Liver (tissue), 8 donors: ENCODE measurements at regions not wholly inside any gene's neighbourhood (a gene's known extent, or its start where the extent isn't known, plus 50 kb on each side); places are given as distances from the start of the nearest gene placed in this dataset.

Source experiments
- DNase-seq: peaks from one replicate; pipeline ENCODE4 v3.0.0-alpha.2; 2017; ENCODE audit warnings: low spot score
- H3K27ac ChIP-seq, 2 donors: one replicate each; pipeline ENCODE4 v1.7.0; 2013; ENCODE audit warnings: inconsistent platforms in 2 of 2, low read length in 2 of 2, control low read depth in 1 of 2, low read depth in 1 of 2, mild to moderate bottlenecking in 1 of 2
- H3K27me3 ChIP-seq, 4 donors: one replicate each; pipeline versions ENCODE4 v1.6.1 to v1.7.0; 2013; ENCODE audit warnings: low read length in 3 of 4, inconsistent platforms in 1 of 4, mild to moderate bottlenecking in 1 of 4, moderate library complexity in 1 of 4; ENCODE audit not compliant: control insufficient read depth in 4 of 4, insufficient read depth in 4 of 4
- H3K36me3 ChIP-seq, 4 donors: one replicate each; pipeline versions ENCODE4 v1.6.1 to v1.7.0; 2013; ENCODE audit warnings: low read length in 3 of 4, mild to moderate bottlenecking in 3 of 4, low read depth in 1 of 4, moderate library complexity in 1 of 4; ENCODE audit not compliant: control insufficient read depth in 4 of 4, insufficient read depth in 3 of 4
- H3K4me1 ChIP-seq, 4 donors: one replicate each; pipeline versions ENCODE4 v1.6.1 to v1.7.0; 2013; ENCODE audit warnings: low read length in 3 of 4, mild to moderate bottlenecking in 3 of 4, moderate library complexity in 1 of 4; ENCODE audit not compliant: control insufficient read depth in 4 of 4, insufficient read depth in 4 of 4
- H3K4me3 ChIP-seq, 3 donors: one replicate each; pipeline versions ENCODE4 v1.6.1 to v1.7.0; 2013; ENCODE audit warnings: low read length in 3 of 3, control low read depth in 1 of 3, low read depth in 1 of 3, mild to moderate bottlenecking in 1 of 3
- H3K9ac ChIP-seq, 2 donors: one replicate each; pipeline ENCODE4 v1.7.0; 2013; ENCODE audit warnings: low read length in 2 of 2, mild to moderate bottlenecking in 2 of 2, moderate library complexity in 2 of 2, control low read depth in 1 of 2, low read depth in 1 of 2
- H3K9me3 ChIP-seq, 4 donors: one replicate each; pipeline versions ENCODE4 v1.6.1 to v1.7.0; 2013; ENCODE audit warnings: low read length in 3 of 4; ENCODE audit not compliant: control insufficient read depth in 4 of 4
- ATF3 ChIP-seq: IDR thresholded peaks from 2 replicates; pipeline ENCODE4 v1.6.1; 2016; ENCODE audit warnings: antibody characterized with exemption
- CTCF ChIP-seq: fragments of 150-350 bp; IDR thresholded peaks from 2 replicates; pipeline ENCODE4 v1.5.1; 2017; ENCODE audit warnings: improper control_type of control experiment, low read depth, low read length; ENCODE audit not compliant: missing input control
- EGR1 ChIP-seq, 2 donors: IDR thresholded peaks; 2 replicates each; pipeline ENCODE4 v1.6.1; 2016 to 2018; ENCODE audit warnings: antibody characterized with exemption in 2 of 2, low read depth in 2 of 2
- FOXA1 ChIP-seq: IDR thresholded peaks from 2 replicates; pipeline ENCODE4 v1.6.1; 2016; ENCODE audit warnings: antibody characterized with exemption
- FOXA2 ChIP-seq: IDR thresholded peaks from 2 replicates; pipeline ENCODE4 v1.6.1; 2016; ENCODE audit warnings: antibody characterized with exemption
- GABPA ChIP-seq, 2 donors: IDR thresholded peaks in 1 of 2; conservative IDR thresholded peaks in 1 of 2; 2 replicates each; pipeline ENCODE4 v1.6.1; 2016; ENCODE audit warnings: antibody characterized with exemption in 2 of 2, mild to moderate bottlenecking in 1 of 2, moderate library complexity in 1 of 2
- HNF4A ChIP-seq, 2 donors: conservative IDR thresholded peaks; 2 replicates each; pipeline ENCODE4 v1.6.1; 2016; ENCODE audit warnings: antibody characterized with exemption in 2 of 2, mild to moderate bottlenecking in 2 of 2
- HNF4G ChIP-seq: IDR thresholded peaks from 2 replicates; pipeline ENCODE4 v1.6.1; 2016; ENCODE audit warnings: antibody characterized with exemption
- JUND ChIP-seq, 2 donors: IDR thresholded peaks; 2 replicates each; pipeline ENCODE4 v1.6.1; 2016; ENCODE audit warnings: antibody characterized with exemption in 2 of 2
- MAX ChIP-seq: IDR thresholded peaks from 2 replicates; pipeline ENCODE4 v1.6.1; 2016; ENCODE audit warnings: antibody characterized with exemption
- NR2F2 ChIP-seq: IDR thresholded peaks from 2 replicates; pipeline ENCODE4 v1.6.1; 2016; ENCODE audit warnings: antibody characterized with exemption
- RAD21 ChIP-seq, 2 donors: IDR thresholded peaks; 2 replicates each; pipeline ENCODE4 v1.6.1; 2016; ENCODE audit warnings: antibody characterized with exemption in 2 of 2, mild to moderate bottlenecking in 2 of 2
- REST ChIP-seq: IDR thresholded peaks from 2 replicates; pipeline ENCODE4 v1.6.1; 2016; ENCODE audit warnings: antibody characterized with exemption, mild to moderate bottlenecking
- RXRA ChIP-seq, 2 donors: IDR thresholded peaks; 2 replicates each; pipeline ENCODE4 v1.6.1; 2017 to 2018; ENCODE audit warnings: antibody characterized with exemption in 2 of 2, mild to moderate bottlenecking in 1 of 2
- SP1 ChIP-seq: IDR thresholded peaks from 2 replicates; pipeline ENCODE4 v1.6.1; 2018; ENCODE audit warnings: antibody characterized with exemption, mild to moderate bottlenecking
- TAF1 ChIP-seq: conservative IDR thresholded peaks from 2 replicates; pipeline ENCODE4 v1.6.1; 2016; ENCODE audit warnings: antibody characterized with exemption, mild to moderate bottlenecking
- YY1 ChIP-seq: IDR thresholded peaks from 2 replicates; pipeline ENCODE4 v1.6.1; 2016; ENCODE audit warnings: antibody characterized with exemption, mild to moderate bottlenecking
- ZBTB33 ChIP-seq: IDR thresholded peaks from 2 replicates; pipeline ENCODE4 v1.6.1; 2016; ENCODE audit warnings: antibody characterized with exemption
- WGBS: extraction: QIAGEN DNeasy Blood & Tissue Kit; methylation state at CpG from one replicate; pipeline ENCODE4 v1.1.7; 2013; 5-methylcytosine and 5-hydroxymethylcytosine counted together
- donor health status: healthy.
- donor health status: healthy.
- donor health status: healthy.
- donor health status: healthy.
- donor health status: healthy.

- WGBS, result 79% methylated on average over 1 of the region's 1 CpG
- Histone ChIP-seq H3K9me3 (no peaks in the 10 kb centered on the region), H3K27me3 (no peaks in the 10 kb centered on the region), H3K4me1 (no peaks in the 10 kb centered on the region), H3K9ac (no peak overlapping the region), H3K36me3 (no peaks in the 10 kb centered on the region), H3K4me3 (no peak overlapping the region), H3K27ac (no peak overlapping the region)
- no peak for DNase-seq
- no peak for TF ChIP-seq CTCF
- no peak for TF ChIP-seq TAF1
- no peak for TF ChIP-seq YY1
- TF ChIP-seq HNF4G, result no peak
- TF ChIP-seq MAX, result no peak
- no peak for TF ChIP-seq SP1
- TF ChIP-seq GABPA (IDR thresholded peaks at IDR 0.05 in 1 of 2, conservative IDR thresholded peaks at IDR 0.05 in 1 of 2), result no peak
- TF ChIP-seq RAD21 (IDR thresholded peaks at IDR 0.05), result no peak
- TF ChIP-seq REST, result no peak
- no peak for TF ChIP-seq JUND (IDR thresholded peaks at IDR 0.05)
- no peak for TF ChIP-seq HNF4A (conservative IDR thresholded peaks at IDR 0.05)
- no peak for TF ChIP-seq FOXA1
- TF ChIP-seq ZBTB33, result no peak
- TF ChIP-seq EGR1 (IDR thresholded peaks at IDR 0.05; ENCODE audit: low read depth in 2 of 2), result no peak
- no peak for TF ChIP-seq RXRA (IDR thresholded peaks at IDR 0.05)
- TF ChIP-seq ATF3, result no peak
- no peak for TF ChIP-seq FOXA2
- no peak for TF ChIP-seq NR2F2
Measured at GRCh38 chr4:156635051-156635450, 336.5 kb downstream of the PDGFC start.

- 71% methylated on average over 1 of the region's 1 CpG for WGBS
- H3K4me1 ChIP-seq, result no peaks in the 10 kb centered on the region
- H3K27ac ChIP-seq, result no peak overlapping the region
- no peak overlapping the region for H3K9ac ChIP-seq
- no peak for TF ChIP-seq JUND (IDR thresholded peaks at IDR 0.05)
- no peak for TF ChIP-seq REST
- TF ChIP-seq CTCF, result no peak
- no peak for TF ChIP-seq GABPA (IDR thresholded peaks at IDR 0.05 in 1 of 2, conservative IDR thresholded peaks at IDR 0.05 in 1 of 2)
- no peak for TF ChIP-seq RXRA (IDR thresholded peaks at IDR 0.05)
- TF ChIP-seq HNF4A (conservative IDR thresholded peaks at IDR 0.05), result no peak
- no peak for TF ChIP-seq YY1
- TF ChIP-seq HNF4G, result no peak
- no peaks in the 10 kb centered on the region for H3K36me3 ChIP-seq
- DNase-seq, result no peak
- H3K4me3 ChIP-seq, result no peak overlapping the region
- no peaks in the 10 kb centered on the region for H3K27me3 ChIP-seq
- H3K9me3 ChIP-seq, result no peaks in the 10 kb centered on the region
Measured at GRCh38 chr4:156634612-156635011, 337.0 kb downstream of the PDGFC start.
